ENCODE measurements at regions not wholly inside any gene's neighbourhood (a gene's known extent, or its start where the extent isn't known, plus 50 kb on each side); places are given as distances from the start of the nearest gene placed in this dataset.

DNA sequence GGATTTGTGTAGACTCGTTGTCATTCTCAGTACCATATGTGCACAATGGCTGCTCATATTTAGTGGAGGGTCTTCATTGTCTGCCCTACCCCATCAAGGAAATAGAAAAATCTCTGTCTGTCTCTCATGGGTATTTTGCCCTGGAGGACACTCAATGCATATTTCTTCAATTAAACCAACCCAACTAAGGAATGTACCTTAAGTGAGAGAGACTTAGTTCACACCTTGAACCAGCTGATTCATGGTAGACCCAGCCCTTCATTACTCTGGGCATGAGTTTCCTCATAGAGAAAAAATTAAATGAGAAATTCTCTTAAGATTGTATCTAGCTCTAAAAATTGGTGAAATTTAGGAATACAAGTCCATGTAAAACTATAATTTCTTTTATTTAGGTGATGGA is 107.1 kb upstream of the PLEKHG7 start:
- Mint-ChIP-seq H3K4me1 (peaks cover 3% of the 10 kb centered on the region), H3K27me3 (ENCODE audit: insufficient read depth, low read depth) (peaks cover 2% of the 10 kb centered on the region), H3K27ac (no peak overlapping the region), H3K36me3 (peaks cover 2% of the 10 kb centered on the region), H3K9me3 (peaks cover 9% of the 10 kb centered on the region), H3K4me3 (no peak overlapping the region)
- Histone ChIP-seq H3K79me2 (ENCODE audit: low read depth) (no peaks in the 10 kb centered on the region), H3K36me3 (no peaks in the 10 kb centered on the region), H3K27me3 (no peaks in the 10 kb centered on the region), H4K20me1 (ENCODE audit: low read depth) (no peaks in the 10 kb centered on the region), H3K9ac (no peak overlapping the region), H3K4me3 (no peak overlapping the region), H2AFZ (replicated peaks) (no peak overlapping the region), H3K4me1 (no peaks in the 10 kb centered on the region), H3K9me3 (ENCODE audit: low read depth) (no peaks in the 10 kb centered on the region), H3K4me2 (no peak overlapping the region), H3F3A (ENCODE audit: low read depth) (no peaks in the 10 kb centered on the region), H3K27ac (no peak overlapping the region)
- TF ChIP-seq EZH2phosphoT487 (IDR thresholded peaks at IDR 0.05) (no peak), EZH2 (IDR thresholded peaks at IDR 0.05) (no peak)
- TF ChIP-seq, protein P1, sequence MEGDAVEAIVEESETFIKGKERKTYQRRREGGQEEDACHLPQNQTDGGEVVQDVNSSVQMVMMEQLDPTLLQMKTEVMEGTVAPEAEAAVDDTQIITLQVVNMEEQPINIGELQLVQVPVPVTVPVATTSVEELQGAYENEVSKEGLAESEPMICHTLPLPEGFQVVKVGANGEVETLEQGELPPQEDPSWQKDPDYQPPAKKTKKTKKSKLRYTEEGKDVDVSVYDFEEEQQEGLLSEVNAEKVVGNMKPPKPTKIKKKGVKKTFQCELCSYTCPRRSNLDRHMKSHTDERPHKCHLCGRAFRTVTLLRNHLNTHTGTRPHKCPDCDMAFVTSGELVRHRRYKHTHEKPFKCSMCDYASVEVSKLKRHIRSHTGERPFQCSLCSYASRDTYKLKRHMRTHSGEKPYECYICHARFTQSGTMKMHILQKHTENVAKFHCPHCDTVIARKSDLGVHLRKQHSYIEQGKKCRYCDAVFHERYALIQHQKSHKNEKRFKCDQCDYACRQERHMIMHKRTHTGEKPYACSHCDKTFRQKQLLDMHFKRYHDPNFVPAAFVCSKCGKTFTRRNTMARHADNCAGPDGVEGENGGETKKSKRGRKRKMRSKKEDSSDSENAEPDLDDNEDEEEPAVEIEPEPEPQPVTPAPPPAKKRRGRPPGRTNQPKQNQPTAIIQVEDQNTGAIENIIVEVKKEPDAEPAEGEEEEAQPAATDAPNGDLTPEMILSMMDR (IDR thresholded peaks at IDR 0.05), result no peak
- no peak for DNase-seq (ENCODE audit: low spot score)

DNA sequence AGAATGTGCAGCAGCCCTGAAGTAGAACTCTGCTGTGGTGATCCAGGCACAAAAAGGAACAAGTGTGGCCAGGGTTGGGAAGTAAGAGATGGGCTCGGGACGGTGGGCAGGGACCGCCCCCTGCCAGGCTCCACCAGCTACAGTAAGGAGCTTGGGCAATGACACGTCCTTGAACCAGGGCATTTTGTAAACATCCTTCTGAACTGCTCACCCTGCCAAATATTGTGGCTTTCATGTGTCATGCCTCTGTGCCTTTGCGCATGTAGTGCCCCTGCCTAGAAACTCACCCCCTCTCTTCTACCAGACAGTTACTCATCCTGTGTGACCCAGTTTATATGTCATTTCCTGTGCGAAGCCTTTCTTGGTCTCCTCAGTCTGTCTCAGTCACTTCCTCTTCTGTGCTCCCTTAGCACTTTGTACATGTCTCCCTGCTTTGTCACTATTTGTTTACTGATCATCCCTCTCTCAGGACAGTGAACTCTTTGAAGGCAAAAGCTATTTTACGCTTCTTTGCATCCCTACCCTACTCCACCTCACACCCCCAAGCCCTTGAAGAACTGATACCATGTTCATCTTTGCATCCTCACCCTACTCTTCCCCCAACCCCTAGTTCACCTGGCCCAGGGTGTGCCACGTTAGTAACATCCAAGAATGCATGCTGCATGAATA is 108.9 kb upstream of the PLEKHG7 start:
- Histone ChIP-seq H3F3A (ENCODE audit: low read depth) (no peaks in the 10 kb centered on the region), H3K27me3 (no peaks in the 10 kb centered on the region), H3K79me2 (ENCODE audit: low read depth) (no peaks in the 10 kb centered on the region), H3K9ac (no peak overlapping the region), H3K9me3 (ENCODE audit: low read depth) (no peaks in the 10 kb centered on the region), H3K27ac (no peak overlapping the region), H2AFZ (replicated peaks) (no peak overlapping the region), H3K36me3 (no peaks in the 10 kb centered on the region), H3K4me2 (no peak overlapping the region), H3K4me3 (no peak overlapping the region), H4K20me1 (ENCODE audit: low read depth) (no peaks in the 10 kb centered on the region), H3K4me1 (no peaks in the 10 kb centered on the region)
- TF ChIP-seq EZH2phosphoT487 (IDR thresholded peaks at IDR 0.05) (no peak), EZH2 (IDR thresholded peaks at IDR 0.05) (no peak)
- TF ChIP-seq, protein P1 (IDR thresholded peaks at IDR 0.05), result no peak
- no peak for DNase-seq (ENCODE audit: low spot score)
- Mint-ChIP-seq H3K27me3 (ENCODE audit: insufficient read depth, low read depth) (peaks cover 2% of the 10 kb centered on the region), H3K9me3 (peaks cover 2% of the 10 kb centered on the region), H3K4me3 (no peak overlapping the region), H3K36me3 (peaks cover 2% of the 10 kb centered on the region), H3K4me1 (peaks cover 3% of the 10 kb centered on the region), H3K27ac (no peak overlapping the region)

DNA sequence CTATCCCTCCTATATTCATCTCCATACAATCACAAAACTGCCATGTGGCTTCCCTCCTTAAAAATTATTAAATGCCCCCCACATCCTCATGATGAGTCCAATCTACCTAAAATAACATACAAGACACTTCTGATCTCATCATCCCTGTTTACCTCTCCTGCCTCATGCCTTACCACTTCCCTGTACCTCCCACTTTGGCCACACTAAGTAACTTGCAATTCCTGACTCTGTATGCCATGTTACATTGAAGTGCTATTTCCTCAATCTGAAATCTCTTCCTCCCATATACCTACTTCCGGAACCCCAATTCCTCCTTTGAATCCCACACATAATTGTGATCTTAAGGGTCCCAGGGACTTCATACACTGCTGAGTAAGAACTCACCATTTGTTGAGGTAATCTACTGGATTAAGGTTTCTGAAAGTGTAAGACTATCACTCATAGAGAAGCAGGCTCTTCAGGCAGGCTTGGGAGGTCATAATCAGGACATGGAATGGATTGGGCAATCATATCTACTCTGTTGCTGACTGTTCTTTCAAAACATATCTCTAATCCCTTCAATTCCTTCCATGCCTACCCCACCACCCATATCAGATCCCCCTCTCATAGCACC is 117.6 kb upstream of the PLEKHG7 start:
- Mint-ChIP-seq H3K9me3 (peaks cover 28% of the 10 kb centered on the region), H3K4me3 (no peak overlapping the region)
- no peak overlapping the region for H3K4me2 ChIP-seq

More for the DNA sequence above, 117.6 kb upstream of the PLEKHG7 start:
- no peak for DNase-seq (ENCODE audit: low spot score)
- Histone ChIP-seq H3K27ac (no peak overlapping the region), H3K79me2 (ENCODE audit: low read depth) (no peaks in the 10 kb centered on the region), H3K4me1 (peaks cover 9% of the 10 kb centered on the region), H3F3A (ENCODE audit: low read depth) (peaks cover 8% of the 10 kb centered on the region), H3K9me3 (ENCODE audit: low read depth) (no peaks in the 10 kb centered on the region), H3K27me3 (no peaks in the 10 kb centered on the region), H3K36me3 (no peaks in the 10 kb centered on the region), H4K20me1 (ENCODE audit: low read depth) (no peaks in the 10 kb centered on the region), H3K4me3 (no peak overlapping the region), H3K9ac (no peak overlapping the region), H2AFZ (replicated peaks) (no peak overlapping the region)
- Mint-ChIP-seq H3K27ac (no peak overlapping the region), H3K4me1 (peaks cover 6% of the 10 kb centered on the region), H3K36me3 (peaks cover 3% of the 10 kb centered on the region), H3K27me3 (ENCODE audit: insufficient read depth, low read depth) (no peaks in the 10 kb centered on the region)
- TF ChIP-seq EZH2 (IDR thresholded peaks at IDR 0.05) (no peak), EZH2phosphoT487 (IDR thresholded peaks at IDR 0.05) (no peak)
- TF ChIP-seq, protein P1 (IDR thresholded peaks at IDR 0.05), result no peak

Measured in neural progenitor cell (in vitro differentiated cells).